Left forelimb (tissue), 1 donor: ENCODE measurements at regions not wholly inside any gene's neighbourhood (a gene's known extent, or its start where the extent isn't known, plus 50 kb on each side); places are given as distances from the start of the nearest gene placed in this dataset.

Experiments
- DNase-seq: peaks from one replicate; pipeline ENCODE4 v3.0.0-alpha.2; 2018; ENCODE audit warnings: low spot score

DNA sequence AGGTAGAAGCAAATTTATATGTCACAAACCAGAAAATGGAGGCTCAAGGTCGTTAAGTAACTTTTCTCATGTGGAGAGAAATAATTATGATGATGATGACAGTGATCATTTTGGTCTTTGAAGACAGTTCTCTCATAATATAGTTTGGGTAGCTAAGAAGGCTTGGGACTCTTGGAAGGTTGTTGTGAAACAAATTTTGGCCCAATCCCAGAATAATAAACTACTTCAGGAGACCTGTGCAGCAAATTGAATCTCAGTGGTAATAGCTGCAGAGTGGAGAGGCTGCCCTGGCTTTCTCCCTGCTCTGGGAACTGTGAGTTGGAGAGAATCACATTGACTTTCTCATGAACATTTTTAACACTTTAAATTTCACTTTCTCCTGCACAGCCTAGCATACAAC lies 217.2 kb upstream of the BOD1L1 start:
- DNase-seq = no peak

DNA sequence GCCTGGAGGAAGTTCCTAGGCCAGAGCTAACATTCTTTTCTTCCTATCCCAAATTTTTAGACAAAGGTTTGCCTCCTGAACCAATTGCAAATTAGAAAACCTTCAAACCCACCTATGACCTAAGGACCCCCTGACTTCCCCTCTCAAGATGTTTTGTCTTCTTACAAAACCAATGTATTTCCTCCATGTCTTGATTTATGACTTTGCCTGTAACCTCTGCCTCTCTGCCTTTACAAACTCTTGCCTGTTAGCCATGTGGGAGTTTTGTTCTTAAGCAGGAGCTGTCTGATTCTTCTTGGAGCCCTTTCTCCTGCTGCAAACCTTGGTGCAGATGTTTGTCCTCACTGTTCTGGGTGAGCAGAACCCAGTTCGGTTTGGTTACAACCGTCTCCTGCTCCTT lies 222.3 kb upstream of the BOD1L1 start:
- DNase-seq = no peak

DNA sequence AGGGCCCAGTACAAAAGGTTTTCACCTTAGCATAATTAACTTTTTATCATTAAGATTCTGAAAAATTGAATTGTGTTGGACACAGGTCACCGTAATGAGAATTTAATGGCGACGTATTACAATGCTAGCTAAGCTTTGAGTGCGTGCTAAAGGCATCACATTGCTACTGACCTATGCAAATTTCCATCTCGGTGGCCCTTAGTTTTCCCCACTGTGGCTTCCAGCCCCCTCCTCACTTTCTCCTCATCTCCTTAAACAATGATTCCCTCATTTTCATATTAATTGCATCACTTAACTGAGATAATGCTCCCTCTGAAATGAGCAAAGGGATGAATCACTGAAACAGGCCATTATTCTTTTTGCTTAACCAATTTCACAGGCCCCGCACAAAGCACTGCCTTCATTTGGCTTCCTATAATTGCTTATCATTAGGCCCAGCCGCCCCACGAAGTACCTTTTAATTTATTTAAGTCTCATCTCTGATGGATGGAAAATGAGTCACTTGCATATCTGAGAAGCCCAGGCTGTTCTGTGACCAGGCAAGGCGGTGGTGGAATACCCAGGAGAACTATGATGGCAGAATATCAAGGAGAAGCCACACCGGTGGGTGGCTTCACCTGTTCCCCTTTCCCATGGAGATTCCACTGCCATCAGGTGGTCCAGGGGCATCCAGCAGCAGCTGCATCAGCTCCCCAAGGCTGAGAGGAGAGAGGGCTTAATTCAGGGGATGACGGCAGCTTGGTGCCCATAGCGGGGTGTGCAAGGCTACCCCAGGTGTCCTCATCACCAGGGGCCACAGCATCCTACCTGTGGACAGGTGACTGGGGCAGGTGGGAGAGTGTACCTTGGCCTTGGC lies 223.8 kb upstream of the BOD1L1 start:
- DNase-seq = no peak

DNA sequence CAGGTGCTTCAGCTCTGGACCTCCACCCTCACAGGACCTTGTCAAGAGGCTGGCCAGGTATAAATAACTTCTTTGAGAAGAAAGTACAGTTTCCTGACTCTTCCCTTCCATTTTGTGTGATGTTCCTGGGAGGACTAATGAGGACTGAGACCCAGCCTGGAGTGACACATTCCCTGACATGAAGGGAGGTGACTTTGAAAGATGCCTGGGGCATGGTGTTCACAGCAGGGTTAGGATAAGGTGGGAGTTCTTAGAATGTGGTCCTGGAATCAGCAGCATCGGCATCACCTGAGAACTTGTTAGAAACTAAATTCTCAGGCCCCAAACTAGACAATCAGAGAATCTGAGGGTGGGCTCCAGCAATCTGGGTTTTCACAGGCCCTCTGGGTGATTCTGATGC lies 224.9 kb upstream of the BOD1L1 start:
- DNase-seq = no peak

DNA sequence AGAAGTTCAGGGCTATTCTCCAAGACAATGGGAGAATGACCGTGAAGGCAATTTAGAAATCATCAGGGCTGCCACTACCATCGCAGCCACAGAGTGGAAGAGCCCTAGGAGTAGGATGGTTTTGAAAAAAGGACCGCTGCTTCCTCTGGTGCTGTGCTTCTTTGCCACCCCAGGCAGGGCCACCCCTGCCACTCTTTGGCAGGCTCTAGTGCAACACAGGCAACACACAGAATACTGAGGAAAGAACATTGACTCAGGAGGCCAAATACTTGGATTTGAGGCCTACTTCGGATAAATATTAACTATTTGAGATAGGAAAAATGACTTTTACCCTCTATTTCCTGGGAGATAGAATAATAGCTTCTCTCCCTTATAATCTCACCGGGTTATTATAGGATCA lies 228.9 kb upstream of the BOD1L1 start:
- no peak for DNase-seq

DNA sequence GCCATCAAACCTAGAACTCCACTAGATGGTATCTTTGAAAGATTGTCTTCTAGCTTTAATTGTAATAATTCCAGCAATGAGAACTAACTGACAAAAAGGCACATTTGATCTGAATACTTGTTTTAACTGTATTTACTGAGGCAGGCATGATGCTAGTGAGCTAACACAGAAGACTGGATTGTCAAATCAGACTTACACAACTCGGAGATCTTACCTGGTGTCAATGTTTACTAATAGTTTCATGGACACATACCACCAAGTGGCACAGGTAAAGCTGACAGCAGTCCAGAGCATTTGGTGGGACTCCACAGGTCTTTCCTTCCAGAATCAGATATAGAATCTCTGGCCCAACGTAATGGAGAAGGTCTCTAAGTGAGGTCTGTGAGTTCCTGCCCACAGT lies 229.9 kb upstream of the BOD1L1 start:
- DNase-seq = no peak

DNA sequence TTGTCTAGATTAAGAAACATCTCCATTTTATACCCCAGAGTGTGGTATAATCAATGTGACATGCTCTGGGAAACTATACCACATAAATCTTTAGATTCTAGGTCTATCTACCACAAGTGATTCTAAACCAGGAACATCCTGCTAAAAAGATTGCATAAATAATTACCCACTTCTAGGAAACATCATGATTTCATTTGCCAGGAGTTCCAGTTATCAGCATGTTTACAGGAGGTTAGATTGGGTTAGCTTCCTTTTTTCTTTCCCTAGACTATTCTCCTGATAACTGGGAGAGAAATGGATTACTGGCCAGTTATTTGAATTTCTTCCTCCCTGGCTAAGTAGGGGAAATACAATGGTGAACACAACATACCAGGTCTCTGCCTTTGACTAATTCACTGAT lies 230.3 kb upstream of the BOD1L1 start:
- DNase-seq = no peak

DNA sequence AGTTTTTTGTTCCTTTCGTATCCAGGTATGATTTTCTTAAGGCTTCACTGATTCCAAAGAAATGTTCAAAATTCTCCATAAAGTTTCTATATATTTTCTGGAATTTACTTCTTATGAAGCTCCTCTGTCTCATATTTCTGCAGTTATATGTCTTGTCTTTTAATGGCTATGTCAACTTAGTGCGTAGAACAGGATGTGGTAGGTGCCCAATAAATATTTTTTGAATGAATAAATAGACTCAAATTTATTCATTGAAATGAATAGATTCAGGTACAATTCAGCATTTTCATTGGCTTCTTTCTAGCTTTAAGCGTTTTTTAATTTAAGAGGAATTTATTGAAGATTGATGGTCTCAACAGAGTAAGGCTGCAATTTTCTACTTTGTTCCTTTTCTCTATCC lies 231.9 kb upstream of the BOD1L1 start:
- DNase-seq = no peak

DNA sequence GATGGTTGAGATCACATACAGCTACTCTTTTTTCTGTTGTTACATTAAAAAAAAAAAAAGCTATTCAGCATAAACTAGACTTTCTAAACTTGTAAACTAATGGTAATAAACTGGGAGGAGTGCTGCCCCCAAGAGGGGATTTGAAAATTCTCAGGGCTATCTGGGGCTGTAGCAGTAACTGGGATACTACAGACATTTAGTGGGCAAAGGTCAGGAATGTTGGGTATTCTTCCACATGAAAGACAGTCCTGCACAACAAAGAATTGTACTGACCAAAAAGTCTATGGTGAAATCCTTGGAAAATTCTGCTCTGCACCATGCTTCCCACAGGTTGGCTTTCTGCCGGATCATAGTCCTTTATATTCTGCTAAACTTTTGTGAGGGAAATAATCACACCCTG lies 232.6 kb upstream of the BOD1L1 start:
- DNase-seq = no peak

DNA sequence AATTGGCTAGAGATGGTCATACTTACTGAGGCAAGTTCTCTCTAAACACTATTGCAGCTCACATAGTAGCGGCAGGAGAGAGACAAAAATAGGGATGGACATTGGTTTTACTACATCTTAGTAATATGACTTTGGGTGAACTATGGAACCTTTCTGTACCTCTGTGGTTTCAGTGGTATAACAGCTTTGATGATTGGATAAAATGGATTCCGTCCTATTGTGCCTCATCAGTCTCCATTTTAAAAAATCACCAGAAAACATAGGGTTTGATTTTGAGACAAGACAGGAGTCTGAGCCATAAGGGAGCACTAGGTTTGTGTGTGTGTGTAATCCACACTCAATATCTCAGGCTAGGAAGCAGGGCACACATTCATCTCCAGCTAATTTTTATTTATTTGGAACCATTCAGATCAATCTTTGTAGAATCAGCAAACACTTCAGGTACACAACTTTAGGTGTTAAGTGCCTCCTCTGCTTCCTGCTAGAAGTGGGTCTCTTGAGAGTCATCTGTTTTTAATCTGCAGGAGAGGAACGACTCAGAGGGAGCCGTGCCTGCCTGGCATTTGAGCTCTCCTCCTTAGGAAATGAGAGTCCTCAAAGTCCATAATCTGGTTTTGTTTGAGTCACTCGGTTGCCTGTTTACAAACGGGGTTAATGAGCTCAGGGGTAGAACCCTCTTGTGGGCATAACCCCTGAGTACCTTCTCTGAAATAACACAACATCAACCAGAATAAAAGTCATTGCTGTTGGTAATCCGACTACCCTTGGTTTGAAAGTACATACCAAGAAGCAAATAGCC lies 238.5 kb upstream of the BOD1L1 start:
- no peak for DNase-seq

DNA sequence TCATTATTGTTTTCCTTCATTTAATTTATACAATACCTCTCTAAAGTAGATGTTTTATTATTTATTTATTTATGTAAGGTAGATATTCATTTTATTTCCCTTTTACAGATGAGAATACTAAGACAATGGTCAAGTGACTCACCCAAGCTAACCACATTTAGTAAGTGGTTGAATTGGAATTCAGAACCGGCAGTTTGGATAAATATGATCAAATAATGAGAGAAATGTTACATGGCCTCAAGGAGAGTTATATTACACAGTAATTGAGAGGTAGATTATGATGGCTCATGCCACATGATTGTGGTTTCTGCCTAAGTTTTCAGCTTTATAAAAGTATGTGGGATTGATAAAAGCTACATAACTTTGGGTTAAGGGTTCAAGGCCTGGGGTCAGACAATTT lies 239.4 kb upstream of the BOD1L1 start:
- no peak for DNase-seq

DNA sequence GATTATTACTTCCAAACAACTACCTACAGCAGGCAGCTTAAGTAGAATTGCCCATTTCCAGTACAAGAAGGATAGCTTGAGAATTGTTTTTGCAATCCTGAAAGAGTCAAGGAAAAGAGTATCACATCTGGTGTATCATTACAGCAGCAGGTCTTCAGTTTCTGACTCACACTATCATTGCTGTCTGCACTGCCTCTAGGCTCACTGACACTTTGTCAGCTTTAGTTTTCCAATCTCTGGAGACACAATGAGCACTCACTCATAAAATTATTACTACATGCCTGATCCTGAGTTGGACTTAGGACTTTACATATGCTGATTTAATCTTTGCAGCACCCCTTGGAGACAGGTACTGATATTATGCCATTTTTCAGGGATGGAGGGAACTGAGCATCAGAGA lies 244.6 kb upstream of the BOD1L1 start:
- no peak for DNase-seq

DNA sequence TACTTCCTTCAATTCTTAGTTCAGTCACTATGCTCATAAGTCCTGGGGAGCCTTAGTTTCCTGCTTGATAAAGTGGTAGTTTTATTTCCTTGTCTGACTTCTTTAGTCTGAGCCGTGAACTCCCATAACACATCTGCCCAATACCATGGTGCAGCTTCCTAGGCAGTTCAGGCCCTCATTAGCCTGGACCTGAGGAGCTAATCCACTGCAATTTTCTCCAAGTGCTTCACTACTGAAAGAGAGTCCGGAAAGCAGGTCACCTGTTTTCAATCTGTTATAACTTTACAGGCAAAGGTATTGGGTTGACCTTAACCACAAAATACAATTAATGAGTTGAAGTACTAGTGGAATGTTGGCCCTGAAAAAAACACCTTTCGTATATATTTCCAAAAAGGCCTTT lies 245.4 kb upstream of the BOD1L1 start:
- no peak for DNase-seq

DNA sequence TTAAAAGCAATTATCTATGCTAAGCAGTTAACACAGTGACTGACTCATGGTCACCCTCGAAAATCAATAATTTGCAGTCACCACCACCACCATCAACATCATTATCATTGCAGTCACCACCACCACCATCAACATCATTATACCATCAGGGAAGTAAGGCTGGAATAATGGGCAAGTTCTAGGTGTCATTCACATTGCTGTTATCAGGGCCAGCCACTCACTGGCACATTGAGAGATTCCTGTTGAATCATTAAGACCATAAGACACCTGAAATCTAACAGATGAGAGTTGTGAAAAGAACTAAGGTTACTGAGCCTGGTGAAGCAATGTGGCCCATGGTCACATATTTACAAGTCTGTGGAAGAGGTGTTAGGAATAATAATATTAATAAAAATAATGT lies 247.7 kb upstream of the BOD1L1 start:
- DNase-seq = no peak

DNA sequence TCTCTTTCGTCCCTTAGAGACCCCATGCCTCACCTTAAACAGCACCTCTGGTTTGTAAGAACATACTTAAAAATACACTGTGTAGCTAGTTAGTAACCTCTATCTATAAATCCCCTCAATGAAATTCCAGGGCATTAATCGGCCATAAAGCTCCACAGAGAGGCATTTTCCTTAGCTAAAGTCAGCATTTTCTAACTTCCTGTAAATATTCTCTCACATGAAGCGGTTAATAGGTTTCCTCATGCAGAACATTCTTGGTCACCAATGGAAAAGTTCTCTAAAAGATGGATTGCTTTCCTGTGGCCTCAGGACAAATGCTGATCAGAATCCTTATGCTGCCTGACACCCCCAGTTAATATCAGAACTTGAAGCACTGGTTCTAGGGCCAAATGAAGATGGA lies 248.6 kb upstream of the BOD1L1 start:
- DNase-seq = no peak

DNA sequence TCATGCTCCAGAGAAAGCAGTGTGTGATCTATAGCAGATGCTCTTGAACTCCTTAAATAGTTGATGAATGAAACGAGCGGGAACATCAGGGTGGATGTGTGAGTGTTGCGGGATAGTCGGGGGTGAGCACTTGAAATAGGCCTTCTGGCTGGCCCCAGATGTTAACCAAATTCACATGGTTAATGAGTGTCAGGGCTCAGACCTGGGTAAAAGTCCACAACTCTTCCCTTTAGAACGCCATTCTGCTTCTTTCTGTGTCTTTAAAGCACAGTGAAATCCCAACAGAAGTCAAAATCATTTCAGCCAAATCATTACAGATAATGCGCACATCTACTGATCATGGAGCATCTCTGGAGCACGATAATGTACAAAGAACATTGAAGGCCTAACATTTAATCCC lies 249.4 kb upstream of the BOD1L1 start:
- DNase-seq = no peak

DNA sequence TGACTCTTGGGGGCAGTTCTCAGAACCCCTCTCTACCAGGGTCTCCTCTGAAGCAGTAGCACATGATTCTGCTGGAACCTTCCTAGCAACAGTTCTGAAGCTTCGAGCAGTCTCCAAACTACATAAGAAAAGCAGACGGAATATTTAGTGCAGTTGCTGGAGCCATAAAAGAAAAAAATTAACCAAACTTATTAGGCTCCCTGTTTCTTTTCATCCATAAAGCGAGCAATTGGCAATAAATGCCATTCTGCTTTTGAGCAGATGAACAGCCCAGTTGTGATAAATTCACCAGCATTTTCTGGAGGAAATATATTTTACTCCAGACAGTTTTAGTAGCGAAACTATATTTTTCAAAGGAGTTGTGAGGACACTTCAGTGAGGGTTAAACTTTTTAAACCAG lies 250.1 kb upstream of the BOD1L1 start:
- DNase-seq = no peak

DNA sequence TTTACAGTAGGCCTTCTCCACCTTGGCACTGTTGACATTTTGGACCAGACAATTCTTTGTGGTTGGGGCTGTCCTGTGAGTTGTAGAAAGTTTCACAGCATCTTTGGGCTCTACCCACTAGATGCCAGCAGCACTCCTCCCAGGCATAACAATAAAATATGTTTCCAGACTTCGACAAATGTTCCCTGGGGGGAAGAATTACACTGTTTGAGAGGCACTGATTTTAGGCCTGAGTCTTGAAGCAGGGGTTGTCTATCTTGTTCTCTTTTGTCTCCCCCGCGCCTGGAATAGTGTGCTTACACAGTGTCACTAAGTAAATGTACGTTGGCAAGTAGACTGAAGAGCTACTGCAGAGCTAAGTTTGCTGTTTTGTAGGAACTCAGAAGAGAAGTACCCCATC lies 254.4 kb upstream of the BOD1L1 start:
- no peak for DNase-seq

DNA sequence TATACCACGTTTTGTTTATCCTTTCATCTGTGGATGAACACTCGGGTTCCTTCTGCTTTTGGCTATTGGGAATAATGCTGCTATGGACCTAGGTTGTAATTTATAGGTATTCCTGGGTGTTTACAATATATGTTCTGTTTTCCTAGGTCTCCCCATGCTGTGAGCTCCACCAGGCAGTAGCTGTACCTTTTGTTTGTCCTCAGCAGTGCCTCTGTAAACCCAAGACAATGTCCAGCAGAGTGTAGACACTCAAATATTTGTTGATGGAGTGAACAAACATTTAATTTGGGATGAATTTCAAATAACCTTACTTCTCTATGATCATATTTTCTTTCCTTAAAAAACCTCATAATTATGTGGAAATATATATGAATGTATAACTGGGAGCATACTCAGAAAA lies 259.5 kb upstream of the BOD1L1 start:
- no peak for DNase-seq

DNA sequence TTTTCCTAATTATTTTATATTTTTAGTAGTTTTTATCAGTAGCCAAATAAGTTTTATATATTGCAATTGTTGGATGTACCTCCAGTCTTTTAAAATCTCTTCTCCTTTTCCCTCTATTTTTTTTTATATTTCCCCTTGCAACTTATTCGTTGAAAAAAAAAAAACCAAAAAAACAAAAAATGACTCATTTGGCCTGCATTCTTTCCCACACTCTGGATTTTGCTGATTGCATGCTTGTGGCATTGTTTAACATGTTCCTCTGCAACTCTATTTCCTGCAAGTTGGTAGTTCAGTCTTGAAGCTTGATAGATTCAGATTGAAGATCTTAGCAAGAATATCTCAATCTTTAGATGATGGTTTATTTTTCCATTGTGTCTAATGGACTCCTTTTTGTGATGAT lies 260.6 kb upstream of the BOD1L1 start:
- DNase-seq = no peak

DNA sequence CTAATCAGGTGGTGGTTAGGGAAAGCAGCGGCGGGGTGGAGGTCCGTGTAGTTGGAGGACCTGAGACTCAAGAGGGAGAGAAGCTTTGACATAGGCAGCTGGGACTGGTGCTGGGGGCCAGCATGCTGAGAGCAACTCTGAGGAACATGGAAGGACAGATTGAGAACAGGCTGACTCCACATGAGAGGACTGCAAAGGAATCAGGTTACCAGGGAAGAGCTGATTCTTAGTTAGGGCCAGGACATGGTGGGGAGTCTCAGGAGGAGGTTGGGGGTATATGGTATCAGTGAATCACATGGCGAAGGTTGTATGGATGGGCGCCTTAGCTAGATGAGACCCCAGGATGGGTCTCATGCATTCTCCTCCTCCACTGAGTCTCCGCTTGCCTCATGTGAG lies 264.0 kb upstream of the BOD1L1 start:
- DNase-seq = no peak

DNA sequence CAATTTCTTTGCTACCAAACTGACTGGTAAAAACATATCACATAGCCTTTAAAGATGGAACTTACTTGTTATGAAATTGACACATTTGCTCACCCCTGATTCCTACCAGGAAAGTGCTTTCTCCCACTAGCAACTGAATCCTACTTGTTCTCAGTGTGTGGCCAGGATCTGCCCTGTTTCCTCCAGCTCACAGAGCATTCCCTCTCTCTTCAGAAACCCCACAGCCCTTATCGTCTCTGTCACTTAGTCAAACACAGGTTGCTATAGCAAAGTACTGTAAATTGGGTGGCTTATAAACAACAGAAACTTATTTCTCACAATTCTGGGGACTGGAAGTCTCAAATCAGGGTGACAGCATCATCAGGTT lies 265.2 kb upstream of the BOD1L1 start:
- DNase-seq = no peak

DNA sequence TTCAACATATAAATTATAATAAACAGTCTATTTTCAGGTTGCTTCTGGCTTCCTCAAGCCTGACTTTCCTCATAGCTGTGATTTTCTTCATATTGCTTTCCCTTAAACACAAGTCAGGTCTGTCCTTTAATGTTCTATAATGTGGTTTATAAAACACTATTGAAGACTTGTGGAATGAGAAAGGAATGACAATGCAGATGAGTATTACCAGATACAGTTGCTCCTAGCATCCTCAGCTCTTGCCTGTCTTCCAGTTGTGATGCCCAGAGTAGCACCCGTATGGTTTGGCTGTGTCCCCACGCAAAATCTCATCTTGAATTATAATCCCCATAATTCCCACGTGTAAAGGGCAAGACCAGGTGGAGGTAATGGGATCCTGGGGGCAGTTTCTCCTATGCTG lies 265.7 kb upstream of the BOD1L1 start:
- no peak for DNase-seq

DNA sequence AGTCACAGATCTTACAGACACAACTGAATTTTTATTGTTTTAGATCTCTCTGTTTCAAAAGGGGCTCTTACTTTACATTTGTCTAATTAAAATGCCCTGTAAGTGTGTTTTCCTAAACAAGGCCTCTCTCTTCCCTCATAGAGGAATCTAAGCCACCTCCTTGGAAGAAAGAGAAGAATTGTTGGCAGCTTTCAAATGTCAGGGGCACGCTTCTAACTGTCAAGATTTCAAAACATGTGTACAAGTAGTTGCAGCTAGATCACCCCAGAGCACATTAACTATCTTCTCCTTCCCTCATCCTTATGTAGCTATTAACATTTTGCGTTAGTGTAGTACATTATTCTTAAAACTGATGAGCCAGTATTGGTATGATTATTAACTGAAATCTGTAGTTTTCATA lies 266.5 kb upstream of the BOD1L1 start:
- no peak for DNase-seq
